ENCODE measurements at regions not wholly inside any gene's neighbourhood (a gene's known extent, or its start where the extent isn't known, plus 50 kb on each side); places are given as distances from the start of the nearest gene placed in this dataset.
A peak's percentile ranks its signal among the peaks of the same experiment; 100 is the strongest.

DNA sequence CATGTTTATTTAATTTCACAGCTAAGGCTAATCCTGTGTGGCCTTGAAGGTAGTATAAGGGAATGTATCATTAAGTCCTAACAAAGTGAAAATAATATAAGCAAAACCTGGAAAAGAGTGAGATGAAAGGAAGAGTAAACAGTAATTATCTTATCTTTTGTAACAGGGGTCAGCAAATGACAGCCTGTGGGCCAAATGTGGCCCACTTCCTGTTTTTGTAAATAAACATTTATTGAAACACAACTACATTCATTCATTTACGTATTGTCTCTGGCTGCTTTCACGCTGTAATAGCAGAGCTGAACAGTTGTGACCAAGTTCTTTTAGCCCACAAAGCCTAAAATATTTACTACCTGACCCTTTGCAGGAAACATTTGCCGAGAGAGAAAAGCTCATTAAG is 78.4 kb upstream of the HTR4 start (continued):
- TF ChIP-seq, protein P1, sequence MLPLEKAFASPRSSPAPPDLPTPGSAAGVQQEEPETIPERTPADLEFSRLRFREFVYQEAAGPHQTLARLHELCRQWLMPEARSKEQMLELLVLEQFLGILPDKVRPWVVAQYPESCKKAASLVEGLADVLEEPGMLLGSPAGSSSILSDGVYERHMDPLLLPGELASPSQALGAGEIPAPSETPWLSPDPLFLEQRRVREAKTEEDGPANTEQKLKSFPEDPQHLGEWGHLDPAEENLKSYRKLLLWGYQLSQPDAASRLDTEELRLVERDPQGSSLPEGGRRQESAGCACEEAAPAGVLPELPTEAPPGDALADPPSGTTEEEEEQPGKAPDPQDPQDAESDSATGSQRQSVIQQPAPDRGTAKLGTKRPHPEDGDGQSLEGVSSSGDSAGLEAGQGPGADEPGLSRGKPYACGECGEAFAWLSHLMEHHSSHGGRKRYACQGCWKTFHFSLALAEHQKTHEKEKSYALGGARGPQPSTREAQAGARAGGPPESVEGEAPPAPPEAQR (CRISPR knock-in tag; IDR thresholded peaks at IDR 0.05) = no peak
- no peak for TF ChIP-seq HMGA2 (CRISPR knock-in tag; IDR thresholded peaks at IDR 0.05)
- TF ChIP-seq SP1 (CRISPR knock-in tag; conservative IDR thresholded peaks at IDR 0.05) = no peak
- TF ChIP-seq ETV6 (CRISPR knock-in tag; IDR thresholded peaks at IDR 0.05) = no peak
- TF ChIP-seq TCF7 (CRISPR knock-in tag; IDR thresholded peaks at IDR 0.05; ENCODE audit: low read depth) = no peak
- TF ChIP-seq JAZF1 (CRISPR knock-in tag; IDR thresholded peaks at IDR 0.05) = no peak
- TF ChIP-seq, protein P2, sequence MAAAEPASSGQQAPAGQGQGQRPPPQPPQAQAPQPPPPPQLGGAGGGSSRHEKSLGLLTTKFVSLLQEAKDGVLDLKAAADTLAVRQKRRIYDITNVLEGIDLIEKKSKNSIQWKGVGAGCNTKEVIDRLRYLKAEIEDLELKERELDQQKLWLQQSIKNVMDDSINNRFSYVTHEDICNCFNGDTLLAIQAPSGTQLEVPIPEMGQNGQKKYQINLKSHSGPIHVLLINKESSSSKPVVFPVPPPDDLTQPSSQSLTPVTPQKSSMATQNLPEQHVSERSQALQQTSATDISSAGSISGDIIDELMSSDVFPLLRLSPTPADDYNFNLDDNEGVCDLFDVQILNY (CRISPR knock-in tag; IDR thresholded peaks at IDR 0.05) = no peak
- TF ChIP-seq SMAD4 (CRISPR knock-in tag; IDR thresholded peaks at IDR 0.05) = no peak

DNA sequence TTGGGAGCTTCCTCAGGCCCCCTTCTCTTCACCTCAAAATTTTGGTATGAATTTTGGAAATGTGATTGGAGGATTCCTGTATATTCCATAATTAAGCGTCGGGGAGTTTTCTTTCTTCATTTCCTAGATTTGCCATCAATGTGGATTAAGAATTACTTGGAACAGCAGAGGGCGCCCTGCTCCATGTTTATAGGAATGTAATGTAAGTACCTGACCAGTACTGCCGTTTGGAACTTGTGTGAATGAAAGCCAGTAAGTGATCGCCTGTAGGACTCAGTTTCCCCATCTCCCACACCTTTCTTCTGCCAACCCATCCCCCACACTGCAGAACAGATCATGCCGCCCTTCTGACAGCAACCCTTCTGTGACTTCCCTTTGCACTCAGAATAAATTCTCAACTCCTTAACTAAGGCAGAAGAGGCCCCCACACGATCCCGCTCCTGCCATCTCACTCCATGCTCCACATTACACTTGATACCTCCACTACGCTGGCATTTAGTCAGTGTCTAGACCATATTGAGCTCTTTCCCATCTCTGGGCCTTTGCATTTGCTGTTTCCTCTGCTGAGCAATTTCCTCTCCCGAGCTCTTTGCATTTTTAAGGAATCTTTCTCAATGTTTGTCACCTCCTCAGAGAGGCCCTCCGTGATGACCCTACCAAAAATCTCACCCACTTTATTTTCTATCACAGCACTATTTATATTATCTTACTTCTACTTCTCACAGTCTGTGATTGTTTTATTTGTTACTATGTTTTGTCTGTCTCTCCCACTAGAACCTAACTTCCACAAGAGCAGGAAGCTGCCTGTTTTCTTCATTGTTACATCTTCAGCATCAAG is 79.5 kb upstream of the HTR4 start:
- no peak overlapping the region for H3K4me3 Mint-ChIP-seq
- no peak overlapping the region for H3K27ac Mint-ChIP-seq
- CTCF ChIA-PET = interaction anchor here (0.5 to 5.4 kb wide), 11 partner anchors 7 to 392 kb away, joined by 3 to 63 read pairs (median 8); no protein-coding TSS in a partner anchor
- H3K27me3 Mint-ChIP-seq (ENCODE audit: low read depth) = no peaks in the 10 kb centered on the region; the same call in 1 of the 2 replicates
- no peaks in the 10 kb centered on the region for H3K9me3 Mint-ChIP-seq
- no peak for TF ChIP-seq HMGA2 (CRISPR knock-in tag; IDR thresholded peaks at IDR 0.05)
- TF ChIP-seq, protein P3, sequence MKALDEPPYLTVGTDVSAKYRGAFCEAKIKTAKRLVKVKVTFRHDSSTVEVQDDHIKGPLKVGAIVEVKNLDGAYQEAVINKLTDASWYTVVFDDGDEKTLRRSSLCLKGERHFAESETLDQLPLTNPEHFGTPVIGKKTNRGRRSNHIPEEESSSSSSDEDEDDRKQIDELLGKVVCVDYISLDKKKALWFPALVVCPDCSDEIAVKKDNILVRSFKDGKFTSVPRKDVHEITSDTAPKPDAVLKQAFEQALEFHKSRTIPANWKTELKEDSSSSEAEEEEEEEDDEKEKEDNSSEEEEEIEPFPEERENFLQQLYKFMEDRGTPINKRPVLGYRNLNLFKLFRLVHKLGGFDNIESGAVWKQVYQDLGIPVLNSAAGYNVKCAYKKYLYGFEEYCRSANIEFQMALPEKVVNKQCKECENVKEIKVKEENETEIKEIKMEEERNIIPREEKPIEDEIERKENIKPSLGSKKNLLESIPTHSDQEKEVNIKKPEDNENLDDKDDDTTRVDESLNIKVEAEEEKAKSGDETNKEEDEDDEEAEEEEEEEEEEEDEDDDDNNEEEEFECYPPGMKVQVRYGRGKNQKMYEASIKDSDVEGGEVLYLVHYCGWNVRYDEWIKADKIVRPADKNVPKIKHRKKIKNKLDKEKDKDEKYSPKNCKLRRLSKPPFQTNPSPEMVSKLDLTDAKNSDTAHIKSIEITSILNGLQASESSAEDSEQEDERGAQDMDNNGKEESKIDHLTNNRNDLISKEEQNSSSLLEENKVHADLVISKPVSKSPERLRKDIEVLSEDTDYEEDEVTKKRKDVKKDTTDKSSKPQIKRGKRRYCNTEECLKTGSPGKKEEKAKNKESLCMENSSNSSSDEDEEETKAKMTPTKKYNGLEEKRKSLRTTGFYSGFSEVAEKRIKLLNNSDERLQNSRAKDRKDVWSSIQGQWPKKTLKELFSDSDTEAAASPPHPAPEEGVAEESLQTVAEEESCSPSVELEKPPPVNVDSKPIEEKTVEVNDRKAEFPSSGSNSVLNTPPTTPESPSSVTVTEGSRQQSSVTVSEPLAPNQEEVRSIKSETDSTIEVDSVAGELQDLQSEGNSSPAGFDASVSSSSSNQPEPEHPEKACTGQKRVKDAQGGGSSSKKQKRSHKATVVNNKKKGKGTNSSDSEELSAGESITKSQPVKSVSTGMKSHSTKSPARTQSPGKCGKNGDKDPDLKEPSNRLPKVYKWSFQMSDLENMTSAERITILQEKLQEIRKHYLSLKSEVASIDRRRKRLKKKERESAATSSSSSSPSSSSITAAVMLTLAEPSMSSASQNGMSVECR (CRISPR knock-in tag; IDR thresholded peaks at IDR 0.05; ENCODE audit: borderline replicate concordance) = no peak
- TF ChIP-seq, protein P4, sequence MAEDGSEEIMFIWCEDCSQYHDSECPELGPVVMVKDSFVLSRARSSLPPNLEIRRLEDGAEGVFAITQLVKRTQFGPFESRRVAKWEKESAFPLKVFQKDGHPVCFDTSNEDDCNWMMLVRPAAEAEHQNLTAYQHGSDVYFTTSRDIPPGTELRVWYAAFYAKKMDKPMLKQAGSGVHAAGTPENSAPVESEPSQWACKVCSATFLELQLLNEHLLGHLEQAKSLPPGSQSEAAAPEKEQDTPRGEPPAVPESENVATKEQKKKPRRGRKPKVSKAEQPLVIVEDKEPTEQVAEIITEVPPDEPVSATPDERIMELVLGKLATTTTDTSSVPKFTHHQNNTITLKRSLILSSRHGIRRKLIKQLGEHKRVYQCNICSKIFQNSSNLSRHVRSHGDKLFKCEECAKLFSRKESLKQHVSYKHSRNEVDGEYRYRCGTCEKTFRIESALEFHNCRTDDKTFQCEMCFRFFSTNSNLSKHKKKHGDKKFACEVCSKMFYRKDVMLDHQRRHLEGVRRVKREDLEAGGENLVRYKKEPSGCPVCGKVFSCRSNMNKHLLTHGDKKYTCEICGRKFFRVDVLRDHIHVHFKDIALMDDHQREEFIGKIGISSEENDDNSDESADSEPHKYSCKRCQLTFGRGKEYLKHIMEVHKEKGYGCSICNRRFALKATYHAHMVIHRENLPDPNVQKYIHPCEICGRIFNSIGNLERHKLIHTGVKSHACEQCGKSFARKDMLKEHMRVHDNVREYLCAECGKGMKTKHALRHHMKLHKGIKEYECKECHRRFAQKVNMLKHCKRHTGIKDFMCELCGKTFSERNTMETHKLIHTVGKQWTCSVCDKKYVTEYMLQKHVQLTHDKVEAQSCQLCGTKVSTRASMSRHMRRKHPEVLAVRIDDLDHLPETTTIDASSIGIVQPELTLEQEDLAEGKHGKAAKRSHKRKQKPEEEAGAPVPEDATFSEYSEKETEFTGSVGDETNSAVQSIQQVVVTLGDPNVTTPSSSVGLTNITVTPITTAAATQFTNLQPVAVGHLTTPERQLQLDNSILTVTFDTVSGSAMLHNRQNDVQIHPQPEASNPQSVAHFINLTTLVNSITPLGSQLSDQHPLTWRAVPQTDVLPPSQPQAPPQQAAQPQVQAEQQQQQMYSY (CRISPR knock-in tag; IDR thresholded peaks at IDR 0.05) = peak; percentile 91
- TF ChIP-seq, protein P5, sequence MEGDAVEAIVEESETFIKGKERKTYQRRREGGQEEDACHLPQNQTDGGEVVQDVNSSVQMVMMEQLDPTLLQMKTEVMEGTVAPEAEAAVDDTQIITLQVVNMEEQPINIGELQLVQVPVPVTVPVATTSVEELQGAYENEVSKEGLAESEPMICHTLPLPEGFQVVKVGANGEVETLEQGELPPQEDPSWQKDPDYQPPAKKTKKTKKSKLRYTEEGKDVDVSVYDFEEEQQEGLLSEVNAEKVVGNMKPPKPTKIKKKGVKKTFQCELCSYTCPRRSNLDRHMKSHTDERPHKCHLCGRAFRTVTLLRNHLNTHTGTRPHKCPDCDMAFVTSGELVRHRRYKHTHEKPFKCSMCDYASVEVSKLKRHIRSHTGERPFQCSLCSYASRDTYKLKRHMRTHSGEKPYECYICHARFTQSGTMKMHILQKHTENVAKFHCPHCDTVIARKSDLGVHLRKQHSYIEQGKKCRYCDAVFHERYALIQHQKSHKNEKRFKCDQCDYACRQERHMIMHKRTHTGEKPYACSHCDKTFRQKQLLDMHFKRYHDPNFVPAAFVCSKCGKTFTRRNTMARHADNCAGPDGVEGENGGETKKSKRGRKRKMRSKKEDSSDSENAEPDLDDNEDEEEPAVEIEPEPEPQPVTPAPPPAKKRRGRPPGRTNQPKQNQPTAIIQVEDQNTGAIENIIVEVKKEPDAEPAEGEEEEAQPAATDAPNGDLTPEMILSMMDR (IDR thresholded peaks at IDR 0.05) = peak; percentile 53
- TF ChIP-seq, protein P6, sequence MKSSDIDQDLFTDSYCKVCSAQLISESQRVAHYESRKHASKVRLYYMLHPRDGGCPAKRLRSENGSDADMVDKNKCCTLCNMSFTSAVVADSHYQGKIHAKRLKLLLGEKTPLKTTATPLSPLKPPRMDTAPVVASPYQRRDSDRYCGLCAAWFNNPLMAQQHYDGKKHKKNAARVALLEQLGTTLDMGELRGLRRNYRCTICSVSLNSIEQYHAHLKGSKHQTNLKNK (CRISPR knock-in tag; IDR thresholded peaks at IDR 0.05) = no peak
- TF ChIP-seq, protein P7, sequence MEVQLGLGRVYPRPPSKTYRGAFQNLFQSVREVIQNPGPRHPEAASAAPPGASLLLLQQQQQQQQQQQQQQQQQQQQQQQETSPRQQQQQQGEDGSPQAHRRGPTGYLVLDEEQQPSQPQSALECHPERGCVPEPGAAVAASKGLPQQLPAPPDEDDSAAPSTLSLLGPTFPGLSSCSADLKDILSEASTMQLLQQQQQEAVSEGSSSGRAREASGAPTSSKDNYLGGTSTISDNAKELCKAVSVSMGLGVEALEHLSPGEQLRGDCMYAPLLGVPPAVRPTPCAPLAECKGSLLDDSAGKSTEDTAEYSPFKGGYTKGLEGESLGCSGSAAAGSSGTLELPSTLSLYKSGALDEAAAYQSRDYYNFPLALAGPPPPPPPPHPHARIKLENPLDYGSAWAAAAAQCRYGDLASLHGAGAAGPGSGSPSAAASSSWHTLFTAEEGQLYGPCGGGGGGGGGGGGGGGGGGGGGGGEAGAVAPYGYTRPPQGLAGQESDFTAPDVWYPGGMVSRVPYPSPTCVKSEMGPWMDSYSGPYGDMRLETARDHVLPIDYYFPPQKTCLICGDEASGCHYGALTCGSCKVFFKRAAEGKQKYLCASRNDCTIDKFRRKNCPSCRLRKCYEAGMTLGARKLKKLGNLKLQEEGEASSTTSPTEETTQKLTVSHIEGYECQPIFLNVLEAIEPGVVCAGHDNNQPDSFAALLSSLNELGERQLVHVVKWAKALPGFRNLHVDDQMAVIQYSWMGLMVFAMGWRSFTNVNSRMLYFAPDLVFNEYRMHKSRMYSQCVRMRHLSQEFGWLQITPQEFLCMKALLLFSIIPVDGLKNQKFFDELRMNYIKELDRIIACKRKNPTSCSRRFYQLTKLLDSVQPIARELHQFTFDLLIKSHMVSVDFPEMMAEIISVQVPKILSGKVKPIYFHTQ (CRISPR knock-in tag; IDR thresholded peaks at IDR 0.05) = no peak
- POLR2A ChIA-PET = no interaction called here
- ATAC-seq (peak; percentile 68), DNase-seq (ENCODE audit: low spot score) (peak; percentile 78)
- H3K36me3 Mint-ChIP-seq = no peaks in the 10 kb centered on the region
- H3K4me1 Mint-ChIP-seq = peaks cover 18% of the 10 kb centered on the region

Data from WTC11 (cell line).